Stimulated activated CD4-positive, alpha-beta T cell treated with anti-CD3 and anti-CD28 coated beads, Interleukin-12 subunit alpha, Interleukin-12 subunit beta, amount 100 ng/mL, for 24 hours (primary cell): ENCODE measurements at regions not wholly inside any gene's neighbourhood (a gene's known extent, or its start where the extent isn't known, plus 50 kb on each side); places are given as distances from the start of the nearest gene placed in this dataset.
"Not testable (repeated sequence)": the region's sequence is repeated elsewhere in the genome, so short reads cannot be mapped to it uniquely, and the experiment has no call there.

Source experiments
- DNase-seq, 2 experiments: peaks; one replicate each; pipeline ENCODE4 v3.0.0-alpha.2; 2020; ENCODE audit warnings: low read depth in 2 of 2

GRCh38 chr7:86202833-86203232 lies 440.9 kb upstream of the GRM3 start:
- no peak for DNase-seq

GRCh38 chr7:86201767-86202166 lies 441.9 kb upstream of the GRM3 start:
- no peak for DNase-seq

DNA sequence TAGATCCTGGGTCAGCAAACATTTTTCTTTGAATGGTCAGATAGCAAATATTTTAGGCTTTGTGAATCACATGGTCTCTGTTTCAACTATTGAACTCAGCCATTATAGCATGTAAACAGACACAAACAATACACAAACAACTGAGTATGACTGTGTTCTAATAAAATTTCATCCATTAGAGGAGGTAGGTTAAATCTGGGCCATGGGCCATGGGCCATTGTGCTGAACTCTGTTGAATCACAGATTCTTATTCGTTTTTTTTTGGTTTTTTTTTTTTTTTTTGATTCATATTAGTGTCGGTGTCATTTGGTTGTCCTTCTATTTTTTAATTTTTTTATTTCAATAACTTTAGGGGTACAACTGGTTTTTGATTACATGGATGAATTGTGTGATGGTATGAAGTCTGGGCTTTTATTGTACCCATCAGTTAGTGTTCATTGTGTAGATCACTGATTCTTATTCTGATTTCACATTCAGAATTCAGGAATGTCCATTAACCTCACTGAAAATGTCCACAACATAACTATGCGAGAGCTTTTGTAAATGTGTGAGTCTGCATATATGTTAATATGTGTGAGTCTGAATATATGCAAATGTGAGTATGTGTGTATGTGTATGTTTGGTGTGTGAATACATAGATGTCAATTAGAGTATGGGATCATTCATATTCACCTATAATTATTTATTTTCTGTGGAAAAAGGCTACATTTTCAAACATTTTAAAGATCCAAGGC lies 443.7 kb upstream of the GRM3 start:
- DNase-seq: no peak

DNA sequence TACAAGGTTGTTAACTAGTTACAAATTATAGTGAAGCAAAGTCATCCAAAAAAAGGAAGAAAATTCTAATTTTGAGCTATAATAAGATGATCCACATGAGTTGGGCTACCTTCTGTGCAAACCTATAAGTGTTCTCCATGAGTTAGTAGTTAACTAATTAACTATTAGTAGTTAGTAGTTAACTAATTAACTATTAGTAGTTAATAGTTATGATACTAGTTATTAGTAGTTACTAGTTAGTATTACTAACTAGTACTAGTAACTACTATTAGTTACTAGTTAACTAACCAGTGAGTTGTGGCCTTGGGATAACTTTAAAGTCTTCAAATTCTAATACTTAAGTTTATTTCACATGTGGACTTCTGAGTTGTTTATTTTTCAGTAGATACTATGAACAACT lies 453.4 kb upstream of the GRM3 start:
- no peak for DNase-seq

- no peak for DNase-seq
These were observed 462.2 kb upstream of the GRM3 start for GRCh38 chr7:86181474-86181873.

- DNase-seq: no peak
These were observed 478.9 kb upstream of the GRM3 start for GRCh38 chr7:86164827-86165226.

GRCh38 chr7:86158111-86158510 lies 485.6 kb upstream of the GRM3 start:
- no peak for DNase-seq

GRCh38 chr7:86155623-86156022 lies 488.1 kb upstream of the GRM3 start:
- DNase-seq: no peak

DNA sequence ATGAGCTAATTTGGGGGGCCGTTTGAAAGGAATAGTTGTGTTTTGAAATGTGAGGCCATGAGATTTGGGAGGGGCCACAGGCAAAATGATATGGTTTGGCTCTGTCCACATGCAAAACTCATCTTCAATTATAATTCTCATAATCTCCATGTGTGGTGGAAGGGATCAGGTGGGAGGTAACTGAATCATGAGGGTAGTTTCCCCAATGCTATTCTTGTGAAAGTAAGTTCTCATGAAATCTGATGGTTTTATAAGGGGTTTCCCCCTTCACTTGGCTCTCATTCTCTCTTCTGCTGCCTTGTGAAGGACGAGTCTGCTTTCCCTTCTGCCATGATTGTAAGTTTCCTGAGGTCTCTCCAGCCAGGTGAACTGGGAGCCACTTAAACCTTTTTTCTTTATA lies 490.8 kb upstream of the GRM3 start:
- no peak for DNase-seq

DNA sequence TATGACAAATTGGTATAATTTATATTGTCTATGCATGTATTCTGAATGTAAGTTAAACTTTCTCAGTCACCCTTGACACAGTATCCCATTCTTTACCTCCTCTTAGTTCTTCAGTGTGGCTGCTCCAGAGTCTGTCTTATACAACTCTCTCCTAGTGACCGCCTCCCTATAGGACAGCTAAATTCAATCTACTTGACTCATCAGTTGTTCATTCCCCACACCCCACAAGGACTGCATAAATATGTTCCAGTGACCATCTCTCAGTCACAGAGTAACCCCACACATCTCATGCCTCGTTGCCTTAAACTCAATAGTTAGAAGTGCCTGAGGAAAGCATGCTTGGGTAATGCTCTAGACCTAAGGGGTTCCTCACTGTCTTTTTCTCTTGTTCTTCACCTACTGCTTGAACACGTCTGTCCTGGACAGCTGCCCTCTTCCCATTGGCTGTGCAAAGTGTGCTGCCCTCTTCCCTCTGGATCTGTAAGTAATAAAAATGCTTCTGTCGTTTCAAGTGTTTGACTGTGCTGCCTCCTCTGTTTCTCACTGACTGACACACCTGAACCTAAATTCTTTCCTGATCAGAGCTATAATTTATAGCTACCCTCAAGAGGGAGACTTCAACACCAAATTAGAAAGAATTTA lies 494.6 kb upstream of the GRM3 start:
- DNase-seq: no peak

DNA sequence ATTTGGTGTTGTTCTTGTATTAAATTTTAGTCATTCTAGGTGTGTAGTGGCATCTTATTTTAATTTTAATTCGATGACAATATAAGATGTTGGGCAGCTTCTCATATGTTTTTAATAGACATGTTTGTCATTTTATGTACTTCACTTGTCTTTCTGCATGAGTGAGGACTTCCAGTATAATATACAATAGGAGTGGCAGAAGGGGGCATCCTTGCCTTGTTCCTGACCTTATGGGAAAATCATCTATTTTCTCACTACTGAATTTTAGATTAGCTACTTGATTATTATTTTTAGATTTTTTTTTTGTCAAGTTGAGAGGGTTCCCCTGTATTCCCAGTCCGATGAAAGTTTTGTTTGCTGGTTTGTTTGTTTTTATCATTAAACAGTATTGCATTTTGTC lies 495.2 kb upstream of the GRM3 start:
- DNase-seq: no peak

DNA sequence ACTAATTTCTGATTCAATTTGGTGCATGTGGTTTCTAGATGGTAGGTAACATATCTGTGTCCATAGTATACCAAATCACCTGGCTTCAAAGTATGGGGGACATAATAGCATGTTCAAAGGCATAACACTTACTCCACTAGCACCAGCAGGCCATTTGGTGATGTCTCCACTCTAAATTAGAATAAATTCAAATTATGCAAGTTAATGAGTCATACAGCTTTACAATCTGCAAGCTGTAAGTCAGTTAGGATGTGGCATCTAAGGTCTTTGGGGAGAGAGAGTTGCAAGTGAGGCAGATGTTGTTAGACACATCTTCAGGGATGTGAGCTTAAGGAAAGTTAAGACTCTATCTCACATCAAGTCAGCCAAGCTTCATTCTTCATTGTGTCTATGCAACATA lies 506.4 kb upstream of the GRM3 start:
- DNase-seq: no peak

DNA sequence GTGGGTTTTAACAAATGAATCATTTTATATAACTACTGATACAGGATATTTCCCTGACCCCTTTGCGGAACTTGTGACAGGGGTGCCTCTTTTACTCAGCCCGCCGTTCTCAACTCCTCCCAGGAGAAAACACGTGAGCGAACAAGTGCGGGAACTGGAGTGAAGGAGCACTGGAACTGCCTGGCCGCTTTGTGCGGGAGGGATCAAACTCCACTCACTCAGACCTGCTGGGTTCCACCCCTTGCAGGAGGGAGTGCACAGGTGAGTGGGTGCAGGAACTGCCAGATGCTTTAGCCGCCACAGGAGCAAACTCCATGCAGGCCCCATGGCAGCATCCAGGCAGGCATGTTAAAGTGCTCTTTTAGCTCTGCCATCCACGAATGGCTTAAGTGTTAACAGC lies 513.4 kb upstream of the GRM3 start:
- no peak for DNase-seq

- no peak for DNase-seq
These were observed 520.2 kb upstream of the GRM3 start for GRCh38 chr7:86123476-86123875.

DNA sequence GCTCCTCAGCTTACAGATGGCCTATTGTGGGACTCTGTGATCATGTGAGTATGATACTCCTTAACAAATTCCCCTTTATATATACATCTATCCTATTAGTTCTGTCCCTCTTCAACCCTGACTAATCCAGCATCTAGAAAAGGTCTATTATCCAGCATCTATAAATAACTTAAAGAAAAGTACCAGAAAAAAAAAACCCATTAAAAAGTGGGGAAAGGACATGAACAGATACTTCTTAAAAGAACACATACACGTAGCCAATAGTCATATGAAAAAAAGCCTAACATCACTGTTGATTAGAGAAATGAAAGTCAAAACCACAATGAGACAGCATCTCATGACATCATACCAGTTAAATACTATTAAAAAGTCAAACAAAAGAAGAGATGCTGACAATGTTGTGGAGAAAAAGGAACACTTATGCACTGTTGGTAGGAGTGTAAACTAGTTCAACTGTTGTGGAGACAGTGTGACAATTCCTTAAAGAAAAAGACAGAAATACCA lies 549.5 kb upstream of the GRM3 start:
- no peak for DNase-seq

- no peak for DNase-seq
These were observed 552.3 kb upstream of the GRM3 start for GRCh38 chr7:86091369-86091768.

DNA sequence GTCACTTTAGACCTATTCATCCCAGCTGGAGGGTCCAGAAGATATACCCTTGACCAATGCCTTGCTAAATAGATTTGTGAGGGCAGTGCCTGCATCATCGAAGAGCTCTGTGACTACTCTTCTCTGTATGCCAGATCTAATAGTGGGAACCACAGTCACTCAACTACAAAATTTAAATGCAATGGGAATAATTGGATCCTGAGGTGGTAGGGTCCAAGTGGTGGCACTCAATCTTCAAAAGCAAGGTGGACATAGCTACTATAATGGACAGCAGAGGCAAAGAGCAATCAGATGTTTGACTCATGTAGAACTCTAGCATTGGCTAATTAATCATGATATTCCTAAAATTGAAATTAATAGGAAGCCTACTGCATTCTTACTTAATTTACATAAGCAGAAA lies 554.3 kb upstream of the GRM3 start:
- no peak for DNase-seq

- DNase-seq: not testable (repeated sequence)
These were observed 579.1 kb upstream of the GRM3 start for GRCh38 chr7:86064572-86064971.

GRCh38 chr7:86058649-86059048 lies 585.1 kb upstream of the GRM3 start:
- no peak for DNase-seq

DNA sequence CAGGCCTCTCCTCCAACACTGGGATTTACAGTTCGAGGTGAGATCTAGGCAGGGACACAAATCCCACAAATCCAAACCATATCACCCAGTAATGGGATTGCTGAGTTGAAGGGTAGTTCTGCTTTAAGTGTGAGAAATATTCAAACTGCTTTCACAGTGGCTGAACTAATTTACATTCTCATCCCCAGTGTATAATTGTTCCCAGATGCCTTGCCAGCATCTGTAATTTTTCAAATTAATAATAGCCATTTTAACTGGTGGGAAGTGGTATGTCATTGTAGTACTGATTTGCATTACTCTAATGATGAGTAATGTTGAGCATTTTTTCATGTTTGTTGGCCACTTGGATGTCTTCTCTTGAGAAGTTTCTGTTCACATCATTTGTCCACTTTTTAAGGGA lies 592.8 kb upstream of the GRM3 start:
- DNase-seq: no peak

DNA sequence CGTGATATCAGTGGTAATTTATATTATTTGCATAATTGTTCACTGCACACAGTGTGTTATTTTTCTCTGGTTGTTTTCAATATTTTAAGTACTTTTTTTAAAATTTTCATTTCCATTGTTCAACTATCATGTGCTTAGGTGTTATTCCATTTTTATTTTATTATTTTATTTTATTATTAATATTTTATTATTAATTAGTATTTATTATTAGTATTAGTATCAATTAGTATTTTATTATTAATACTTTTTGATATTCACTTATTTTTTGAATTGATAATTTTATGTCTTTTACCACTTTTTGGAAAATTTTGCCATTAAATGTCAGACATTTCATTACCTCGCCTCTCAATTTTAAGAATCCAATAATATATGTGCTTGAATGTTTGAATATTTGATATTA lies 593.8 kb upstream of the GRM3 start:
- DNase-seq: no peak

DNA sequence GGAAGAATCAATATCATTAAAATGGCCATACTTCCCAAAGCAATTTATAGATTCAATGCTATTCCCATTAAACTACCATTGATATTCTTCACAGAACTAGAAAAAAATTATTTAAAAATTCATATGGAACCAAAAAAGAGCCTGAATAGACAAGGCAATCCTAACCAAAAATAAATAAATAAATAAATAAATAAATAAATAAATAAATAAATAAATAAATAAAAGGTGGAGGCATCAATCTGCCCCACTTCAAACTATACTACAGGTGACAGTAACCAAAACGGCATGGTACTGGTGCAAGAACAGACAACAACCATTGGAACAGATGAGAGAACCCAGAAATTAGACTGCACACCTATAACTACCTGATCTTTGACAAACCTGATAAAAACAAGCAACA lies 598.5 kb upstream of the GRM3 start:
- DNase-seq: not testable (repeated sequence)

GRCh38 chr7:86025807-86026206 lies 617.9 kb upstream of the GRM3 start:
- no peak for DNase-seq

GRCh38 chr7:86013662-86014061 lies 630.0 kb upstream of the GRM3 start:
- no peak for DNase-seq
